Prostate gland (tissue), 2 donors: ENCODE measurements at regions not wholly inside any gene's neighbourhood (a gene's known extent, or its start where the extent isn't known, plus 50 kb on each side); places are given as distances from the start of the nearest gene placed in this dataset.

Source experiments
- POLR2A ChIP-seq: fragments of 450-650 bp; IDR thresholded peaks from one replicate; pipeline ENCODE4 v1.6.1; 2016; ENCODE audit warnings: antibody characterized with exemption, mild to moderate bottlenecking
- POLR2AphosphoS5 ChIP-seq: sonication (generic); formaldehyde crosslinking; IDR thresholded peaks from one replicate; pipeline ENCODE4 v1.6.1; 2017; ENCODE audit warnings: antibody characterized with exemption
- TF ChIP-seq, protein P1 (sequence below), 4 experiments: fragments of 200-600 bp in 2 of 4; fragments of 450-650 bp in 2 of 4; sonication (generic) in 2 of 4; IDR thresholded peaks; 1 replicate in 3 of 4; 2 replicates in 1 of 4; pipeline ENCODE4 v1.5.1; 2016 to 2019; ENCODE audit warnings: antibody characterized with exemption in 4 of 4, mild to moderate bottlenecking in 2 of 4, moderate library complexity in 2 of 4

DNA sequence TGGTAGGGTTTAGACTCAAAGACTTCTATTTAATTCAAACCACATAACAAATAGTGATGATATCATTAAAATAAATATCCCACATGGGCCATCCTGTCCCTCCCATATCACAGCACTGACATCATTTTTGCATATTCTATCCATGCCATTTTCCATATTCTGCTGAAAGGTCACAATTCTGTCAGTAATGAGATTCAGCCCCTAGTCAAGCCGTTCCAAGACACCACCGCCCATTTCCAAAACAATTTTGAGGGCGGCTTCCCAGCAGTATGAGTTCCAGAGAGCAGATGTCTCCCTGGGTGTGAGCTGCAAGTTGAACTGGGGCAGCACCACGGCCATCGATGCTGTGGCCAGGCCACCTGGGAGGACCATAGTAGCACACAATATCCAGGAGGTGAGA is 65.1 kb upstream of the PLEKHG1 start:
- TF ChIP-seq POLR2A (no peak), POLR2AphosphoS5 (no peak)
- TF ChIP-seq, protein P1, sequence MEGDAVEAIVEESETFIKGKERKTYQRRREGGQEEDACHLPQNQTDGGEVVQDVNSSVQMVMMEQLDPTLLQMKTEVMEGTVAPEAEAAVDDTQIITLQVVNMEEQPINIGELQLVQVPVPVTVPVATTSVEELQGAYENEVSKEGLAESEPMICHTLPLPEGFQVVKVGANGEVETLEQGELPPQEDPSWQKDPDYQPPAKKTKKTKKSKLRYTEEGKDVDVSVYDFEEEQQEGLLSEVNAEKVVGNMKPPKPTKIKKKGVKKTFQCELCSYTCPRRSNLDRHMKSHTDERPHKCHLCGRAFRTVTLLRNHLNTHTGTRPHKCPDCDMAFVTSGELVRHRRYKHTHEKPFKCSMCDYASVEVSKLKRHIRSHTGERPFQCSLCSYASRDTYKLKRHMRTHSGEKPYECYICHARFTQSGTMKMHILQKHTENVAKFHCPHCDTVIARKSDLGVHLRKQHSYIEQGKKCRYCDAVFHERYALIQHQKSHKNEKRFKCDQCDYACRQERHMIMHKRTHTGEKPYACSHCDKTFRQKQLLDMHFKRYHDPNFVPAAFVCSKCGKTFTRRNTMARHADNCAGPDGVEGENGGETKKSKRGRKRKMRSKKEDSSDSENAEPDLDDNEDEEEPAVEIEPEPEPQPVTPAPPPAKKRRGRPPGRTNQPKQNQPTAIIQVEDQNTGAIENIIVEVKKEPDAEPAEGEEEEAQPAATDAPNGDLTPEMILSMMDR (IDR thresholded peaks at IDR 0.05), result no peak
